Testis (tissue), 2 donors: ENCODE measurements at regions not wholly inside any gene's neighbourhood (a gene's known extent, or its start where the extent isn't known, plus 50 kb on each side); places are given as distances from the start of the nearest gene placed in this dataset.
"Not testable (repeated sequence)": the region's sequence is repeated elsewhere in the genome, so short reads cannot be mapped to it uniquely, and the experiment has no call there.

ENCODE experiments used
- DNase-seq: peaks from one replicate; pipeline ENCODE4 v3.0.0-alpha.2; 2019
- H3K27ac ChIP-seq, 2 donors: fragments of 200-600 bp; sonication (generic); one replicate each; pipeline ENCODE4 v1.5.1; 2019
- H3K27me3 ChIP-seq: fragments of 200-600 bp; sonication (generic); one replicate; pipeline ENCODE4 v1.5.1; 2019
- H3K36me3 ChIP-seq: fragments of 200-600 bp; sonication (generic); one replicate; pipeline ENCODE4 v1.5.1; 2017; ENCODE audit warnings: low read depth; ENCODE audit errors: missing control alignments
- H3K4me1 ChIP-seq: fragments of 200-600 bp; sonication (generic); one replicate; pipeline ENCODE4 v1.5.1; 2019
- H3K4me3 ChIP-seq, 2 donors: fragments of 200-600 bp; sonication (generic); one replicate each; pipeline ENCODE4 v1.5.1; 2017 to 2019
- H3K9me3 ChIP-seq: fragments of 200-600 bp; sonication (generic); one replicate; pipeline ENCODE4 v1.5.1; 2017
- POLR2A ChIP-seq: fragments of 450-650 bp; IDR thresholded peaks from one replicate; pipeline ENCODE4 v1.6.1; 2017; ENCODE audit warnings: antibody characterized with exemption, mild to moderate bottlenecking, moderate library complexity
- WGBS, 2 donors: methylation state at CpG; one replicate each; pipeline ENCODE4 v1.1.5; 2018; 5-methylcytosine and 5-hydroxymethylcytosine counted together
- intact Hi-C: fragments of 100-400 bp; cut with DNase I; formaldehyde crosslinking; loops from one replicate; pipeline ENCODE4 v1.15.1; 2023; ENCODE audit warnings: low total_unique reads
- TF ChIP-seq, protein P1 (sequence below), 3 experiments: fragments of 450-650 bp in 2 of 3; fragments of 200-600 bp in 1 of 3; sonication (generic) in 1 of 3; IDR thresholded peaks; one replicate each; pipeline ENCODE4 v1.5.1; 2016 to 2019; ENCODE audit warnings: antibody characterized with exemption in 3 of 3, mild to moderate bottlenecking in 2 of 3, moderate library complexity in 1 of 3

DNA sequence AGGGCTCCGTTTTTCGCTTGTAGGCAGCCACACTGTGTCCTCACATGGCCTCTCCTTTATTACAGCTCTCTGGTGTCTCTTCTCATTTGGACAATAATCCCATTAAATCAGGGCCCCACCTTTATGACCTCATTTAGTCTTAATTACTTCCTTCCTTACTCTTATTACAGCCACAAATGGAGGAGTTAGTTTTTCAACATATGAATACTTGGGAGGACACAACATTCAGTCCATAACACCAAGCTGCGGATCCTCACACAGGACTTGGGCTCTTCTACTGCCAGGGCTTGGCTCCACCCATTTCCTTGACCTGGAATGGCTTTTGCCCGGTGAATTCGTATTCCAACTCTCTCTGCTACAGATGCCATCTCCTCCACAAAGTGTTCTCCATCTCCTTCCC is 74.3 kb upstream of the SLC7A14 start:
- WGBS, 2 donors, result 64 to 80% methylated on average over 5 of the region's 5 CpGs
- no peak for DNase-seq
- H3K36me3 ChIP-seq, result no peaks in the 10 kb centered on the region
- H3K27ac ChIP-seq, result no peak overlapping the region
- H3K9me3 ChIP-seq, result no peaks in the 10 kb centered on the region
- H3K27me3 ChIP-seq, result no peaks in the 10 kb centered on the region
- H3K4me3 ChIP-seq, result no peak overlapping the region
- no peaks in the 10 kb centered on the region for H3K4me1 ChIP-seq
- intact Hi-C loops, result no loop called here
- TF ChIP-seq, protein P1, sequence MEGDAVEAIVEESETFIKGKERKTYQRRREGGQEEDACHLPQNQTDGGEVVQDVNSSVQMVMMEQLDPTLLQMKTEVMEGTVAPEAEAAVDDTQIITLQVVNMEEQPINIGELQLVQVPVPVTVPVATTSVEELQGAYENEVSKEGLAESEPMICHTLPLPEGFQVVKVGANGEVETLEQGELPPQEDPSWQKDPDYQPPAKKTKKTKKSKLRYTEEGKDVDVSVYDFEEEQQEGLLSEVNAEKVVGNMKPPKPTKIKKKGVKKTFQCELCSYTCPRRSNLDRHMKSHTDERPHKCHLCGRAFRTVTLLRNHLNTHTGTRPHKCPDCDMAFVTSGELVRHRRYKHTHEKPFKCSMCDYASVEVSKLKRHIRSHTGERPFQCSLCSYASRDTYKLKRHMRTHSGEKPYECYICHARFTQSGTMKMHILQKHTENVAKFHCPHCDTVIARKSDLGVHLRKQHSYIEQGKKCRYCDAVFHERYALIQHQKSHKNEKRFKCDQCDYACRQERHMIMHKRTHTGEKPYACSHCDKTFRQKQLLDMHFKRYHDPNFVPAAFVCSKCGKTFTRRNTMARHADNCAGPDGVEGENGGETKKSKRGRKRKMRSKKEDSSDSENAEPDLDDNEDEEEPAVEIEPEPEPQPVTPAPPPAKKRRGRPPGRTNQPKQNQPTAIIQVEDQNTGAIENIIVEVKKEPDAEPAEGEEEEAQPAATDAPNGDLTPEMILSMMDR (IDR thresholded peaks at IDR 0.05), result no peak
- TF ChIP-seq POLR2A, result no peak

DNA sequence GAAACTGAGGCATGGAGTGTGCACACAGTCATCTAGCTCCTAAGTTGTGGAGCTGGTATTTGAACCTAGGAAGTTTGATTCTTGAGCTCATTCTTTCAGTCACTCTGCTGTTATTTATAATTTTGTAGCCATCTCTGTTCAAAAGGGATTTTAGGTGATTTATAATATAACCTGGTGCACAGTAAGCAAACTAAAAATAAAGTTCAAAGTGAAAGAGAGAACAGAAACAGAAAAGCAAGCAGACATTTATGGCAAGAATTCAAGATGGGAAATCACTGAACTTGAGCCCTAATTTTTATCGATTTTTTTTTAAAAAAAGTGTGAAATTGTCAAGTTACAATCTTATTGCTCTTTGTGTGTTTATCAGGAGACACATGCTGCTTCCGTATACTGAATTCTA is 71.4 kb upstream of the SLC7A14 start:
- Histone ChIP-seq H3K36me3 (no peaks in the 10 kb centered on the region), H3K4me3 (no peak overlapping the region), H3K27ac (no peak overlapping the region), H3K9me3 (no peaks in the 10 kb centered on the region), H3K4me1 (no peaks in the 10 kb centered on the region), H3K27me3 (no peaks in the 10 kb centered on the region)
- TF ChIP-seq, protein P1 (IDR thresholded peaks at IDR 0.05), result no peak
- no peak for TF ChIP-seq POLR2A
- intact Hi-C loops, result no loop called here
- DNase-seq, result no peak
- WGBS, 2 donors, result 88 to 96% methylated on average over 2 of the region's 2 CpGs

GRCh38 chr3:170656284-170656683 is 70.4 kb upstream of the SLC7A14 start:
- no peaks in the 10 kb centered on the region for H3K27me3 ChIP-seq
- H3K27ac ChIP-seq, result no peak overlapping the region
- intact Hi-C loops, result no loop called here
- H3K9me3 ChIP-seq, result no peaks in the 10 kb centered on the region
- 89 to 95% methylated on average over 2 of the region's 2 CpGs for WGBS, 2 donors
- TF ChIP-seq, protein P1 (IDR thresholded peaks at IDR 0.05), result no peak
- no peak for TF ChIP-seq POLR2A
- H3K4me3 ChIP-seq, result no peak overlapping the region
- DNase-seq, result no peak
- no peaks in the 10 kb centered on the region for H3K36me3 ChIP-seq
- H3K4me1 ChIP-seq, result no peaks in the 10 kb centered on the region

GRCh38 chr3:170653801-170654200 is 67.9 kb upstream of the SLC7A14 start:
- Histone ChIP-seq H3K9me3 (no peaks in the 10 kb centered on the region), H3K4me3 (peak overlapping the region in 1 of 2 donors; percentile 12), H3K27ac (no peak overlapping the region), H3K4me1 (no peaks in the 10 kb centered on the region), H3K27me3 (no peaks in the 10 kb centered on the region), H3K36me3 (no peaks in the 10 kb centered on the region)
- WGBS, 2 donors, result 63 to 84% methylated on average over 8 to 21 of the region's 21 CpGs
- TF ChIP-seq POLR2A, result no peak
- TF ChIP-seq, protein P1 (IDR thresholded peaks at IDR 0.05), result no peak
- DNase-seq, result no peak
- intact Hi-C loops, result no loop called here

DNA sequence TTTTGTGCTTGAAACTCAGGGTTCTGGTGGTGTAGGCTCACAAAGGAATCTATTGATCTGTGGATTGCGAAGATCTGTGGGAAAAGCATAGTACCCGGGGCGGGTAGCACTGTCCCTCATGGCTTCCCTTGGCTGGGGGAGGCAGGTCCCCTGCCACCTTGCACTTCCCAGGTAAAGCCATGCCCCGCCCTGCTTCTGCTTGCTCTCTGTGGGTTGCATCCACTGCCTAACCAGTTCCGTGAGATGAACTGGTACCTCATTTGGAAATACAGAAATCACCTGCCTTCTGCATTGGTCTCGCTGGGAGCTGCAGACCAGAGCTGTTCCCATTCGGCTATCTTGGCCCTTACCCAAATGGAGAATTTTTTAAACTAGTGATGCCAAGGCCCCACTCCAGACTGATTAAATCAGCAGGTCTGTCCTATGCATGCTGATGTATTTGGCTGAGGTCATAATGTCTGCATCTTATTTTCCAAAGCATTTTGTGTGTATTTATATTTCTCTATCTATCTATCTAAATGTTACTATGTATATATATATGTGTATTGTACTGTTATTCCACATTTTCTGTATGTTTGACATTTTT is 65.5 kb upstream of the SLC7A14 start:
- 86 to 91% methylated on average over 7 of the region's 7 CpGs for WGBS, 2 donors
- no peak for DNase-seq
- Histone ChIP-seq H3K27ac (no peak overlapping the region), H3K36me3 (no peaks in the 10 kb centered on the region), H3K27me3 (no peaks in the 10 kb centered on the region), H3K4me3 (no peak overlapping the region), H3K9me3 (no peaks in the 10 kb centered on the region), H3K4me1 (no peaks in the 10 kb centered on the region)
- no peak for TF ChIP-seq POLR2A
- TF ChIP-seq, protein P1 (IDR thresholded peaks at IDR 0.05), result no peak
- intact Hi-C loops, result no loop called here

GRCh38 chr3:170650557-170650956 is 64.7 kb upstream of the SLC7A14 start:
- H3K9me3 ChIP-seq, H3K4me1 ChIP-seq, H3K4me3 ChIP-seq, DNase-seq, H3K27ac ChIP-seq, H3K27me3 ChIP-seq, H3K36me3 ChIP-seq, intact Hi-C loops: not testable (repeated sequence)
- 87 to 98% methylated on average over 5 of the region's 5 CpGs for WGBS, 2 donors
